ENCODE measurements at regions not wholly inside any gene's neighbourhood (a gene's known extent, or its start where the extent isn't known, plus 50 kb on each side); places are given as distances from the start of the nearest gene placed in this dataset.
"Not testable (repeated sequence)": the region's sequence is repeated elsewhere in the genome, so short reads cannot be mapped to it uniquely, and the experiment has no call there.

GRCh38 chr3:35950021-35950420 is 310.7 kb downstream of the ARPP21 start:
- DNase-seq, result no peak

GRCh38 chr3:35954413-35954812 is 315.1 kb downstream of the ARPP21 start:
- DNase-seq, result no peak

- DNase-seq, result peak; percentile 63
Observed at GRCh38 chr3:35965908-35966307, 326.6 kb downstream of the ARPP21 start.

GRCh38 chr3:35966629-35967464 is 327.5 kb downstream of the ARPP21 start:
- no peak for DNase-seq

- no peak for DNase-seq
Observed at GRCh38 chr3:35968043-35968622, 328.8 kb downstream of the ARPP21 start.

GRCh38 chr3:35969406-35969805 is 330.1 kb downstream of the ARPP21 start:
- DNase-seq, result no peak

- DNase-seq, result no peak
Observed at GRCh38 chr3:35970793-35971192, 331.5 kb downstream of the ARPP21 start.

- no peak for DNase-seq
Observed at GRCh38 chr3:35971686-35972085, 332.4 kb downstream of the ARPP21 start.

- no peak for DNase-seq
Observed at GRCh38 chr3:35974872-35975271, 335.5 kb downstream of the ARPP21 start.

- DNase-seq, result no peak
Observed at GRCh38 chr3:35986161-35986560, 346.8 kb downstream of the ARPP21 start.

GRCh38 chr3:35987386-35987785 is 348.1 kb downstream of the ARPP21 start:
- DNase-seq, result no peak

- no peak for DNase-seq
Observed at GRCh38 chr3:35992041-35992440, 352.7 kb downstream of the ARPP21 start.

GRCh38 chr3:36011791-36012190 is 368.5 kb upstream of the STAC start:
- DNase-seq, result no peak

- no peak for DNase-seq
Observed at GRCh38 chr3:36013425-36013824, 366.9 kb upstream of the STAC start.

GRCh38 chr3:36025232-36025631 is 355.1 kb upstream of the STAC start:
- DNase-seq, result no peak

- DNase-seq, result peak; percentile 85
Observed at GRCh38 chr3:36032180-36033047, 347.9 kb upstream of the STAC start.

GRCh38 chr3:36058404-36059030 is 321.8 kb upstream of the STAC start:
- DNase-seq, result no peak

GRCh38 chr3:36060950-36061349 is 319.4 kb upstream of the STAC start:
- DNase-seq, result peak; percentile 27

- no peak for DNase-seq
Observed at GRCh38 chr3:36063992-36064391, 316.3 kb upstream of the STAC start.

GRCh38 chr3:36065321-36065720 is 315.0 kb upstream of the STAC start:
- DNase-seq, result no peak

- DNase-seq, result no peak
Observed at GRCh38 chr3:36075491-36075890, 304.8 kb upstream of the STAC start.

GRCh38 chr3:36077320-36077719 is 303.0 kb upstream of the STAC start:
- no peak for DNase-seq

- DNase-seq, result not testable (repeated sequence)
Observed at GRCh38 chr3:36082958-36083357, 297.3 kb upstream of the STAC start.
